K562 (cell line): ENCODE measurements at regions not wholly inside any gene's neighbourhood (a gene's known extent, or its start where the extent isn't known, plus 50 kb on each side); places are given as distances from the start of the nearest gene placed in this dataset.

ENCODE experiments used
- ATAC-seq: fragments of 200-7000 bp; cut with Tn5 transposase; 3 replicates; pipeline ENCODE4 v1.9.1; 2020; ENCODE audit warnings: moderate library complexity
- BruUV-seq: library from RNA; stranded (reverse); fragments of 400-500 nt; replicated peaks from 2 replicates; lab custom pipeline; 2021; lab: Mats Ljungman, UMichigan
- CTCF ChIA-PET: fragments of 300-600 bp; formaldehyde crosslinking; extraction: SDS; loops from one replicate; lab custom pipeline; 2021; ENCODE audit warnings: low intra/inter-chr PET ratio; lab: Yijun Ruan, JAX
- POLR2A ChIA-PET: fragments of 300-600, 350-650 bp; sonication (Branson Sonifier 250); formaldehyde crosslinking; extraction: SDS; loops from one replicate; lab custom pipeline; 2021; ENCODE audit warnings: antibody characterized with exemption, inconsistent platforms; lab: Yijun Ruan, JAX
- DNase-seq, 4 experiments: peaks; one replicate each; pipeline versions ENCODE4 v3.0.0 to v3.0.0-alpha.2; 2011 to 2018; ENCODE audit warnings: low spot score in 3 of 4, mixed read lengths in 3 of 4; ENCODE audit errors: extremely low read depth in 1 of 4
- FAIRE-seq: peaks from 2 replicates; lab custom pipeline; 2011; peaks lifted over from hg19 to GRCh38; lab: Jason Lieb, UNC
- H2AFZ ChIP-seq: 2 replicates; pipeline ENCODE4 v1.6.0; 2011; ENCODE audit warnings: low read depth, low read length, control low read depth, inconsistent platforms
- H3K27ac ChIP-seq: fragments of 200-600 bp; 3 replicates; pipeline ENCODE4 v1.8.0; 2011; ENCODE audit warnings: low read depth, mild to moderate bottlenecking, control low read depth, inconsistent platforms, low read length, moderate library complexity, mixed read lengths; ENCODE audit errors: extremely low read depth
- H3K27me3 ChIP-seq, 2 experiments: fragments of 300-600 bp in 1 of 2; 2 replicates in 1 of 2; 3 replicates in 1 of 2; pipeline versions ENCODE4 v1.6.0 to v1.8.0; 2011; ENCODE audit warnings: inconsistent platforms in 2 of 2, low read length in 2 of 2, mild to moderate bottlenecking in 1 of 2, mixed read lengths in 1 of 2, moderate library complexity in 1 of 2; ENCODE audit not compliant: control insufficient read depth in 2 of 2, insufficient read depth in 2 of 2
- H3K36me3 ChIP-seq: fragments of 300-600 bp; 3 replicates; pipeline ENCODE4 v1.8.0; 2011; ENCODE audit warnings: mild to moderate bottlenecking, low read length, inconsistent platforms; ENCODE audit not compliant: control insufficient read depth, insufficient read depth
- H3K4me1 ChIP-seq, 2 experiments: fragments of 200-600 bp in 1 of 2; replicated peaks in 1 of 2; 2 replicates in 1 of 2; 3 replicates in 1 of 2; pipeline versions ENCODE4 v1.5.1 to v1.8.0; 2011; ENCODE audit warnings: inconsistent platforms in 2 of 2, low read length in 2 of 2, mild to moderate bottlenecking in 1 of 2, mixed read lengths in 1 of 2, moderate library complexity in 1 of 2; ENCODE audit not compliant: control insufficient read depth in 2 of 2, insufficient read depth in 2 of 2
- H3K4me2 ChIP-seq: 2 replicates; pipeline ENCODE4 v1.6.1; 2011; ENCODE audit warnings: low read length, control low read depth, inconsistent platforms, mixed read lengths; ENCODE audit not compliant: insufficient read depth
- H3K4me3 ChIP-seq: fragments of 200-600 bp; sonication (generic), shearing (Covaris generic); 2 replicates; pipeline ENCODE4 v1.5.1; 2016; ENCODE audit warnings: control low read depth, inconsistent platforms
- H3K79me2 ChIP-seq: fragments of 200-600 bp; 3 replicates; pipeline ENCODE4 v1.8.0; 2011; ENCODE audit warnings: low read length, inconsistent platforms; ENCODE audit not compliant: control insufficient read depth, insufficient read depth
- H3K9ac ChIP-seq, 2 experiments: 2 replicates each; pipeline versions ENCODE4 v1.6.0 to v1.6.1; 2011; ENCODE audit warnings: low read depth in 2 of 2, low read length in 2 of 2, control low read depth in 1 of 2, inconsistent platforms in 1 of 2, mild to moderate bottlenecking in 1 of 2, mixed read lengths in 1 of 2; ENCODE audit not compliant: insufficient read depth in 1 of 2
- H3K9me1 ChIP-seq: one replicate; pipeline ENCODE4 v1.6.0; 2011; ENCODE audit warnings: inconsistent platforms, mild to moderate bottlenecking, low read length, moderate library complexity; ENCODE audit not compliant: control insufficient read depth, insufficient read depth
- H3K9me3 ChIP-seq: replicated peaks from 2 replicates; pipeline ENCODE4 v1.5.1; 2011; ENCODE audit warnings: low read depth, low read length, inconsistent platforms; ENCODE audit not compliant: control insufficient read depth, insufficient read depth
- H4K20me1 ChIP-seq: replicated peaks from 2 replicates; pipeline ENCODE4 v1.6.1; 2011; ENCODE audit warnings: low read length, inconsistent platforms, mixed read lengths; ENCODE audit not compliant: control insufficient read depth, insufficient read depth
- E2F5 ChIP-seq: sonication (generic); formaldehyde crosslinking; IDR thresholded peaks from 2 replicates; pipeline ENCODE4 v1.8.0; 2022; ENCODE audit warnings: mild to moderate bottlenecking, missing genetic modification reagents
- FOXA1 ChIP-seq: fragments of 450-650 bp; IDR thresholded peaks from 2 replicates; pipeline ENCODE4 v1.6.1; 2016; ENCODE audit warnings: mild to moderate bottlenecking, borderline replicate concordance
- GABPB2 ChIP-seq: fragments of 250-450 bp; sonication (Bioruptor Pico); conservative IDR thresholded peaks from 2 replicates; pipeline ENCODE4 v1.5.1; 2021; ENCODE audit warnings: mild to moderate bottlenecking
- HNRNPK ChIP-seq: fragments of 200-400 bp; formaldehyde crosslinking; IDR thresholded peaks from one replicate; pipeline ENCODE4 v1.6.1; 2018; ENCODE audit warnings: mild to moderate bottlenecking, low read depth, low read length; ENCODE audit not compliant: poor library complexity, severe bottlenecking
- JUN ChIP-seq, 2 experiments: sonication (generic) in 1 of 2; formaldehyde crosslinking in 1 of 2; IDR thresholded peaks; 2 replicates each; pipeline versions ENCODE4 v1.6.1 to v1.8.0; 2012 to 2022; ENCODE audit warnings: borderline replicate concordance in 2 of 2, mild to moderate bottlenecking in 2 of 2, improper control_type of control experiment in 1 of 2, low read depth in 1 of 2, low read length in 1 of 2, missing genetic modification reagents in 1 of 2
- NFIC ChIP-seq: fragments of 450-650 bp; IDR thresholded peaks from 2 replicates; pipeline ENCODE4 v1.6.1; 2017; ENCODE audit warnings: mild to moderate bottlenecking, inconsistent platforms
- NFYB ChIP-seq: IDR thresholded peaks from 2 replicates; pipeline ENCODE4 v1.6.1; 2011; ENCODE audit warnings: mild to moderate bottlenecking, moderate library complexity; ENCODE audit not compliant: insufficient read length; ENCODE audit errors: extremely low read depth
- POLR2H ChIP-seq: IDR thresholded peaks from 2 replicates; pipeline ENCODE4 v1.6.1; 2016; ENCODE audit warnings: missing genetic modification characterization, low read depth, mild to moderate bottlenecking, control low read depth, missing compliant biosample characterization, moderate library complexity
- SMARCA5 ChIP-seq: fragments of 450-650 bp; IDR thresholded peaks from 2 replicates; pipeline ENCODE4 v1.6.1; 2016
- SREBF2 ChIP-seq: sonication (generic); formaldehyde crosslinking; IDR thresholded peaks from 2 replicates; pipeline ENCODE4 v1.4.0; 2020; ENCODE audit warnings: mild to moderate bottlenecking, missing genetic modification reagents
- WHSC1 ChIP-seq: IDR thresholded peaks from one replicate; pipeline ENCODE4 v1.6.1; 2012; ENCODE audit warnings: low read length, control low read depth, inconsistent platforms
- ZNF280A ChIP-seq: fragments of 450-650 bp; IDR thresholded peaks from 2 replicates; pipeline ENCODE4 v1.6.1; 2018; ENCODE audit warnings: mild to moderate bottlenecking, low read depth; ENCODE audit not compliant: partially characterized antibody
- ZNF354B ChIP-seq: fragments of 250-450 bp; sonication (Bioruptor Pico); IDR thresholded peaks from 2 replicates; pipeline ENCODE4 v1.4.0; 2020
- ZSCAN29 ChIP-seq: fragments of 450-650 bp; IDR thresholded peaks from 2 replicates; pipeline ENCODE4 v1.6.1; 2017
- WGBS: fragments of 100-300 bp; shearing (Covaris generic); methylation state at CpG from one replicate; pipeline ENCODE4 v1.1.6; 2016; ENCODE audit warnings: low coverage, mixed read lengths; ENCODE audit not compliant: insufficient coverage; ENCODE audit errors: missing lambda C conversion rate; 5-methylcytosine and 5-hydroxymethylcytosine counted together
- in situ Hi-C: fragments of 300-500 bp; cut with MboI; formaldehyde crosslinking; loops from 4 replicates; pipeline ENCODE4 v1.15.0; 2018; ENCODE audit warnings: inconsistent platforms, mixed read lengths
- intact Hi-C: fragments of 100-400 bp; cut with micrococcal nuclease; formaldehyde crosslinking; loops from 2 replicates; pipeline ENCODE4 v1.14.2; 2022

GRCh38 chr13:44111701-44112100, 232.0 kb downstream of the LACC1 start:
- no peak for ATAC-seq
- no peak overlapping the region for H3K9ac ChIP-seq
- in situ Hi-C loops (no loop called here), intact Hi-C loops (no loop called here)
- H3K27ac ChIP-seq = no peak overlapping the region
- no peak overlapping the region for H2AFZ ChIP-seq
- no peaks in the 10 kb centered on the region for H3K4me1 ChIP-seq
- H3K27me3 ChIP-seq = no peaks in the 10 kb centered on the region
- TF ChIP-seq ZNF354B (CRISPR knock-in tag) (no peak), POLR2H (tag) (no peak), JUN (IDR thresholded peaks at IDR 0.05; ENCODE audit: borderline replicate concordance, low read depth, low read length) (no peak), JUN (CRISPR knock-in tag; IDR thresholded peaks at IDR 0.05; ENCODE audit: borderline replicate concordance) (no peak), ZNF280A (no peak), GABPB2 (CRISPR knock-in tag) (no peak), SMARCA5 (no peak), WHSC1 (no peak), NFYB (no peak), E2F5 (CRISPR knock-in tag) (no peak), SREBF2 (CRISPR knock-in tag) (no peak), NFIC (no peak), ZSCAN29 (no peak), HNRNPK (no peak), FOXA1 (no peak)
- WGBS = 0% methylated on average over 3 of the region's 3 CpGs
- no peak overlapping the region for H3K4me2 ChIP-seq
- no peak overlapping the region for H3K4me3 ChIP-seq
- no peak for DNase-seq
- H3K9me1 ChIP-seq = no peaks in the 10 kb centered on the region
- H3K79me2 ChIP-seq = no peaks in the 10 kb centered on the region
- H3K9me3 ChIP-seq = no peaks in the 10 kb centered on the region
- CTCF ChIA-PET = no interaction called here
- no peak for FAIRE-seq
- no TSS peak for BruUV-seq
- H3K36me3 ChIP-seq = no peaks in the 10 kb centered on the region
- no peaks in the 10 kb centered on the region for H4K20me1 ChIP-seq
- POLR2A ChIA-PET = no interaction called here
